ENCODE measurements at regions not wholly inside any gene's neighbourhood (a gene's known extent, or its start where the extent isn't known, plus 50 kb on each side); places are given as distances from the start of the nearest gene placed in this dataset.
A peak's percentile ranks its signal among the peaks of the same experiment; 100 is the strongest.

DNA sequence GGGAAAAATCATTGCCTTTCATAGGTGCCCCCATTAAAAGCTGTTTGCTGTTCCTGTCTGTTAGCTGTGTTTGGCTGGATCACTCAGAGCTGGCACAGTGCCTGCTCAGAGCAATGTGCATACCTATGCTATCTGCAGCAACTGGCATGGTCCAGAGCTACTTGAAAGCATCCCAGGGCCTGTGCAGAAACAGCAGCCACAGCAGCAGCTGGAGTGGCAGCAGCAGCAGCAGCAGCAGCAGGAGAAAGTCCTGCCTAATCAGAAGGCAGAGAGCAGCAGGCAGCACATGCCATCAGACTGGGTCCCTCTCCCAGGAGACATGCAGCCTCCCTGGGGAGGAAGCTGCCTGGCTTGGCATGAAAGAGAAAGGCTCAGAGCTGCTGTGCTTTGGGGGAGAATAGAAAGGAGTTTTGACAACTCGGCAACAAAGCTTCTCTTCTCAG lies 243.8 kb upstream of the WWC1 start:
- peak; percentile 34 for DNase-seq

GRCh38 chr5:168048486-168048885 lies 243.0 kb upstream of the WWC1 start:
- no peak for DNase-seq

- DNase-seq = no peak
These were observed 238.8 kb upstream of the WWC1 start for GRCh38 chr5:168052686-168053085.

- no peak for DNase-seq
These were observed 237.4 kb upstream of the WWC1 start for GRCh38 chr5:168054091-168054490.

DNA sequence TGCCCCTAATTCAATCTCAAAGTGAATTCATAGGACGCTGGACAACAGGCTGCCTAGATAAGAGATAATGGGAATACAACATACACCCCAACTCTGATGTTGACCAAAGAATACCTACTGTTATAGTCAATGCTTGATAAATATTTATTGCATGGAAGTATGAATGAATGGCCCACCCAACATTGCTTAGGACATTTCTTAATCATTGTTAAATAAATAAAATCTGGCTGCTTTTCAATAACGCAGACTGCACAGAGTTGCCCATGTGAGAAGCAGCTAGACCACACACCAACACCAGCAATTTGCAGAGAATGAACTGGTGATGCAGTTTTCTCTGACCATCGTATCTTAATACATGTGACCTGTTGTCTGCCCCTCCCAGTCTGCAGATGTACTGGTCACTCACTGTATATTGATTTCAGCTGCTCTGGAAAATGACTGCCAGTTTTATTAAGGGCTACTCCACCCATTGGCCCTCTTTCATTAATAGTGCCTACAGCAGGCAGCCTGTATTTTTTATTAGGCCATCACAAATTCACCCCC lies 236.2 kb upstream of the WWC1 start:
- DNase-seq = no peak

DNA sequence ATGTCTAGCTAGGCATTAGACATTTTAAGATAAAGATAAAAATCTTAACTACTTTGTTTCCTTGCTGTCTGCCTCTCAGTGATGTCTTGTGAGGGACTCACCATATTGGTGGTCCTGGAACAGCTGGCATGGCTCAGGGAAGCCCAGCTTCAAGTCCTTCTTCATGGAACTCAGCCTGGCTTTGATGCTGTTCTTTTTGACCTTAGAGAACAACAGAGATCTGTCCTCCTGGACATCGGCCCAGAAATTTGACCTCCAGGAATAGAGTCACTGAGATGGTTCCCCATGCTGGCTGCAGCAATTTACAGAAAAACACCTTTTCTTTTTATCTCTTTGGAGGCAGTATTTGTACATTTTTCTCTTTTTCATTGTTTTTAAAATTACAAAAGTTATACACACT lies 235.5 kb upstream of the WWC1 start:
- DNase-seq = no peak

GRCh38 chr5:168056499-168057182 lies 234.8 kb upstream of the WWC1 start:
- no peak for DNase-seq

DNA sequence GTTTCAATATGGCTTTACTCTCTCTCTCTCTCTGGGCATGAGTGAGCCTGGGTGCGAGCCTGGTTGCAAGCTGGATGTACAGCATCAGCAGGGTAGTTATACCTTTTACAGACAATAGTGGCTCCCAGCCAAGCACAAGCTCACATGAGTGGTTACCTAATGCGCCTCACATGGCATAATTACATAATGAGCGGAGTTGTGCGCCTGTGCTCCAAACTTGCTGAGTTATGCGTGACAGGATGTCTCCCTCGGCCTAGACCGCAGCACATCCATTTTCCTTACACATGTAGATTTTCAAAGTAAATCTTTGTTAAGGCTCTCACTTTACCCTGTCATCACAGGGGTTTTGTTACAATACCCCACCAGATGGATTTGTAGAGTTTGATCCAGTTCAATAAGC lies 233.5 kb upstream of the WWC1 start:
- DNase-seq = peak; percentile 47

- DNase-seq = no peak
These were observed 232.3 kb upstream of the WWC1 start for GRCh38 chr5:168059131-168059530.

DNA sequence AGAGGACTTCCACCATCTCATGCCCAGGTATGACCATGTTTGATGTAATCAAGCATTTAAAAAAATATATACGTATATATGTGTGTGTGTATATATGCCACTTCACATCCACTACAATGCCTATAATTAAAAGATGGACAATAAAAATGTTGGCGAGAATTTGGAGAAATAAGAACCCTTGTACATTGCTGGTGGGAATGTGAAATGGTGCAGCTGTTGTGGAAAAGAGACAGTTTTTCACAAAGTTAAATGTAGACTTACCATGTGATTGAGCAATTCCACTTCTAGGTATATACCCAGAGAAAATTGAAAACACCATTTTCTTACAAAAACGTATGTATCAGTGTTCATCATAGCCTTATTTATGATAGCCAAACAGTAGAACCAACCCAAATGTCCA lies 229.2 kb upstream of the WWC1 start:
- no peak for DNase-seq

GRCh38 chr5:168064457-168064856 lies 227.0 kb upstream of the WWC1 start:
- DNase-seq = no peak

GRCh38 chr5:168064933-168065622 lies 226.4 kb upstream of the WWC1 start:
- DNase-seq = no peak

GRCh38 chr5:168066536-168067208 lies 224.8 kb upstream of the WWC1 start:
- DNase-seq = no peak

- DNase-seq = no peak
These were observed 220.7 kb upstream of the WWC1 start for GRCh38 chr5:168070761-168071160.

GRCh38 chr5:168072665-168073064 lies 218.8 kb upstream of the WWC1 start:
- DNase-seq = no peak

DNA sequence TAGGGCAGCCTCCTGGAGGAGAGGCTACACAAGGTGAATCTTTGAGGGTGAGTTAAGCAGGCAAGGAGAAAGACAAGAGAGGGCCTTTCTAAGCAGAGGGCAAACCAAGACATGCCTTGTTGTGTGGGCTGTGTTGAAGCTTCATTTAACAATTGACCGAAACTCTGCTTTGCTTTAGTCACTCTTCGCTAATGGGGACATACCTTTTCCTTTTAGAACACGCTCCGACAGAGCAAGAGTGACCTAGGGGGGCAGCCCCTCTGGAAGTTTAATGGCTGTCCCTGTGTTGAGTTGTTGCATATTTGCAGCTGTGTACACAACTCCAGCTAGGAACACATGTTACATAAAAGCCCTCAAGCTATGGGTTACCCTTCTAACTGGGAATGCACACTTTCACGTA lies 218.1 kb upstream of the WWC1 start:
- no peak for DNase-seq

GRCh38 chr5:168073991-168074800 lies 217.2 kb upstream of the WWC1 start:
- DNase-seq = no peak

DNA sequence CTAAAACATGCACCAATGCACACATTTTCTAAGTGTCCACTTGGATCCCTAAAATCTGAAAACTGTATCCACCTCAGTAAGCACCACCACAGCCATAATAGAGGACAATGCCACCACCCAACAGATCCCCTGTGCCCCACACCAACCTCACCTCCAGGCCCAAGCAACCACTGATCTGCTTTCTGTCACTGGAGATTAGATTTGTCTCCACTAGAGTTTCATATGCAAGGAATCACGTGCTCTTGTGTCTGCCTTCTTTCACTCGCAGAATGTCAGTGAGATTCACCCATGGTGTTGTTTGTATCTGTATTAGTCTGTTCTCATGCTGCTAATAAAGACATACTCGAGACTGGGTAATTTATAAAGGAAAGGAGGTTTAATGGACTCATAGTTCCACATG lies 216.1 kb upstream of the WWC1 start:
- DNase-seq = no peak

- DNase-seq = peak; percentile 35
These were observed 214.9 kb upstream of the WWC1 start for GRCh38 chr5:168076561-168076991.

- DNase-seq = no peak
These were observed 206.0 kb upstream of the WWC1 start for GRCh38 chr5:168085261-168086031.

DNA sequence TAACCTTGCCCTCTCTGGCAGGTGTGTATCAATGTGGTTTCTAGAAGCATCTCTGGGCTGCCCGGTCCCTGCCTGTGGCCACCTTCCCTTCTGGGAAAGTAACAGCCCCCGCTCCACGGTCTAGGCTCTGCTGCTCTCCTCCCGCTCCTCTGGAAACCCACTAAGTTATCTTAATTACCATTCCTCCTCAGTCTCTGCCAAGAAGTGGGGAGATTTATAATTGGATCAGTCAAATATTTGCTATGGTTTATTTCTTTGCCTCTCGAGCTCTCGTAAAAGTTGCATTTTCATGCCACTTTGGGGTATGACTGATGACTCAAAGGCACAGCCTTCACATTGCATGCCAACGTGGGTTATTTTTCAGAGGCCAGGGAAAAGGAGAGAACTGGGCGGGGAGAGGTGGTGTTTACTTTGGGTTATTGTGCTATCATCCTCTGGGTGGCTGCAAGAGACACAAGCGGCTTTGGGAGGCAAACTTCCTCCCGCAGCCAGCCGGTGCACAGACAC lies 205.3 kb upstream of the WWC1 start:
- peak; percentile 71 for DNase-seq

GRCh38 chr5:168086746-168087145 lies 204.7 kb upstream of the WWC1 start:
- no peak for DNase-seq
